IMR-90 (cell line): ENCODE measurements at regions not wholly inside any gene's neighbourhood (a gene's known extent, or its start where the extent isn't known, plus 50 kb on each side); places are given as distances from the start of the nearest gene placed in this dataset.

Source experiments
- ATAC-seq: fragments of 200-7000 bp; cut with Tn5 transposase; 2 replicates; pipeline ENCODE4 v1.9.1; 2020; ENCODE audit warnings: low read depth, mild to moderate bottlenecking, moderate library complexity
- BruUV-seq: library from RNA; stranded (reverse); fragments of 400-500 nt; replicated peaks from 2 replicates; lab custom pipeline; 2021; lab: Mats Ljungman, UMichigan
- CTCF ChIA-PET: fragments of 300-600 bp; formaldehyde crosslinking; extraction: SDS; loops from one replicate; lab custom pipeline; 2021; ENCODE audit warnings: antibody characterized with exemption; lab: Yijun Ruan, JAX
- POLR2A ChIA-PET: fragments of 300-600 bp; sonication (Branson Sonifier 250); formaldehyde crosslinking; loops from one replicate; lab custom pipeline; 2022; ENCODE audit warnings: antibody characterized with exemption; ENCODE audit not compliant: unreplicated experiment; lab: Charles Lee
- DNase-seq: peaks from one replicate; pipeline ENCODE4 v3.0.0; 2013
- H2AFZ ChIP-seq: replicated peaks from 2 replicates; pipeline ENCODE3; 2013; ENCODE audit warnings: low read length, mild to moderate bottlenecking; ENCODE audit not compliant: poor library complexity
- H2AK5ac ChIP-seq: 2 replicates; pipeline ENCODE4 v1.6.1; 2013; ENCODE audit warnings: low read depth, low read length, inconsistent platforms
- H2AK9ac ChIP-seq: replicated peaks from 2 replicates; pipeline ENCODE3; 2013; ENCODE audit warnings: mild to moderate bottlenecking, low read depth, low read length, moderate library complexity; ENCODE audit not compliant: poor library complexity
- H2BK120ac ChIP-seq: 2 replicates; pipeline ENCODE4 v1.6.1; 2013; ENCODE audit warnings: low read depth, low read length, inconsistent platforms
- H2BK15ac ChIP-seq: 3 replicates; pipeline ENCODE4 v1.6.1; 2013; ENCODE audit warnings: low read depth, low read length, inconsistent platforms
- H2BK20ac ChIP-seq: 2 replicates; pipeline ENCODE4 v1.6.1; 2013; ENCODE audit warnings: low read depth, mild to moderate bottlenecking, inconsistent platforms, low read length, moderate library complexity
- H2BK5ac ChIP-seq: 2 replicates; pipeline ENCODE4 v1.6.1; 2013; ENCODE audit warnings: mild to moderate bottlenecking, low read depth, low read length, inconsistent platforms; ENCODE audit not compliant: poor library complexity, severe bottlenecking
- H3K14ac ChIP-seq: replicated peaks from 2 replicates; pipeline ENCODE4 v1.6.1; 2013; ENCODE audit warnings: low read depth, low read length, inconsistent platforms
- H3K18ac ChIP-seq: 2 replicates; pipeline ENCODE4 v1.6.1; 2013; ENCODE audit warnings: low read depth, low read length, control low read depth
- H3K23ac ChIP-seq: 2 replicates; pipeline ENCODE4 v1.6.1; 2013; ENCODE audit warnings: low read depth, low read length, inconsistent platforms
- H3K27ac ChIP-seq: 2 replicates; pipeline ENCODE4 v1.5.1; 2013; ENCODE audit warnings: mild to moderate bottlenecking, control low read depth, low read length; ENCODE audit not compliant: insufficient read depth
- H3K27me3 ChIP-seq: 2 replicates; pipeline ENCODE4 v1.6.1; 2013; ENCODE audit warnings: low read length; ENCODE audit not compliant: control insufficient read depth, insufficient read depth
- H3K36me3 ChIP-seq: 2 replicates; pipeline ENCODE4 v1.6.1; 2013; ENCODE audit warnings: low read length, mixed read lengths; ENCODE audit not compliant: control insufficient read depth, insufficient read depth
- H3K4ac ChIP-seq: 2 replicates; pipeline ENCODE4 v1.6.1; 2013; ENCODE audit warnings: low read depth, low read length, inconsistent platforms
- H3K4me1 ChIP-seq: 2 replicates; pipeline ENCODE4 v1.6.1; 2013; ENCODE audit warnings: low read length, mixed read lengths; ENCODE audit not compliant: control insufficient read depth, insufficient read depth
- H3K4me2 ChIP-seq: 2 replicates; pipeline ENCODE4 v1.6.1; 2013; ENCODE audit warnings: low read depth, mild to moderate bottlenecking, control low read depth, low read length, moderate library complexity
- H3K4me3 ChIP-seq: 2 replicates; pipeline ENCODE4 v1.5.1; 2013; ENCODE audit warnings: low read depth, mild to moderate bottlenecking, control low read depth, low read length, moderate library complexity; ENCODE audit not compliant: insufficient read depth
- H3K56ac ChIP-seq: 2 replicates; pipeline ENCODE4 v1.6.1; 2013; ENCODE audit warnings: low read length, inconsistent platforms; ENCODE audit not compliant: insufficient read depth; ENCODE audit errors: extremely low read depth
- H3K79me1 ChIP-seq, 2 experiments: 2 replicates each; pipeline ENCODE4 v1.6.1; 2013; ENCODE audit warnings: low read length in 2 of 2, inconsistent platforms in 1 of 2, low read depth in 1 of 2
- H3K9ac ChIP-seq: 2 replicates; pipeline ENCODE4 v1.6.1; 2013; ENCODE audit warnings: low read depth, low read length, control low read depth
- H3K9me1 ChIP-seq: 2 replicates; pipeline ENCODE4 v1.6.1; 2013; ENCODE audit warnings: low read length, inconsistent platforms; ENCODE audit not compliant: insufficient read depth
- H3K9me3 ChIP-seq: 2 replicates; pipeline ENCODE4 v1.6.1; 2013; ENCODE audit warnings: low read length; ENCODE audit not compliant: control insufficient read depth, insufficient read depth
- H4K20me1 ChIP-seq: 2 replicates; pipeline ENCODE4 v1.6.1; 2013; ENCODE audit warnings: low read length, inconsistent platforms; ENCODE audit not compliant: insufficient read depth
- H4K5ac ChIP-seq: 2 replicates; pipeline ENCODE4 v1.6.1; 2013; ENCODE audit warnings: mild to moderate bottlenecking, low read depth, low read length, control low read depth
- H4K8ac ChIP-seq, 2 experiments: 2 replicates each; pipeline ENCODE4 v1.6.1; 2013; ENCODE audit warnings: low read depth in 2 of 2, low read length in 2 of 2, control low read depth in 1 of 2, inconsistent platforms in 1 of 2
- H4K91ac ChIP-seq: 2 replicates; pipeline ENCODE4 v1.6.1; 2013; ENCODE audit warnings: low read depth, low read length, inconsistent platforms; ENCODE audit not compliant: insufficient read depth
- CEBPB ChIP-seq: IDR thresholded peaks from 2 replicates; pipeline ENCODE4 v1.6.1; 2012; ENCODE audit warnings: low read depth, low read length, improper control_type of control experiment
- CHD1 ChIP-seq: IDR thresholded peaks from 2 replicates; pipeline ENCODE4 v1.6.1; 2012; ENCODE audit warnings: low read depth, low read length, improper control_type of control experiment
- RAD21 ChIP-seq: IDR thresholded peaks from 2 replicates; pipeline ENCODE4 v1.6.1; 2012; ENCODE audit warnings: low read length, improper control_type of control experiment
- whole genome bisulfite sequencing, 2 experiments: methylation state at CpG; one replicate each; pipeline versions ENCODE4 v1.1.5 to v1.1.7; 2013; ENCODE audit warnings: missing lambda C conversion rate in 2 of 2; ENCODE audit not compliant: insufficient read length in 1 of 2; ENCODE audit errors: extremely low coverage in 2 of 2; 5-methylcytosine and 5-hydroxymethylcytosine counted together
- dilution Hi-C: fragments of 300-500 bp; cut with HindIII; formaldehyde crosslinking; loops from one replicate; pipeline ENCODE4 v1.14.3; 2018; ENCODE audit warnings: low sequenced_read_pairs; ENCODE audit not compliant: unreplicated experiment
- in situ Hi-C: fragments of 300-500 bp; cut with MboI; formaldehyde crosslinking; loops from 3 replicates; pipeline ENCODE4 v1.14.3; 2019; ENCODE audit warnings: low sequenced_read_pairs, inconsistent platforms, mixed read lengths
- intact Hi-C: fragments of 100-400 bp; cut with micrococcal nuclease; formaldehyde crosslinking; loops from 2 replicates; pipeline ENCODE4 v1.10.0; 2022

- Histone ChIP-seq H2BK15ac (no peak overlapping the region), H3K4me3 (no peak overlapping the region), H3K18ac (no peak overlapping the region), H4K8ac (no peak overlapping the region), H3K4me1 (no peaks in the 10 kb centered on the region), H2AFZ (no peak overlapping the region), H3K23ac (no peak overlapping the region), H3K4ac (no peak overlapping the region), H2AK9ac (no peak overlapping the region), H4K91ac (no peak overlapping the region), H3K27ac (no peak overlapping the region), H2AK5ac (no peak overlapping the region), H3K9ac (no peak overlapping the region), H3K27me3 (no peaks in the 10 kb centered on the region; the same call in none of the 2 replicates), H3K9me1 (no peaks in the 10 kb centered on the region), H2BK120ac (no peak overlapping the region), H2BK5ac (no peak overlapping the region), H4K5ac (no peak overlapping the region), H3K9me3 (0 out of 2 replicates have a peak, but pooled peaks cover 2% of the 10 kb centered on the region), H3K79me1 (no peaks in the 10 kb centered on the region), H3K56ac (no peak overlapping the region), H4K20me1 (no peaks in the 10 kb centered on the region), H2BK20ac (no peak overlapping the region), H3K4me2 (no peak overlapping the region), H3K36me3 (no peaks in the 10 kb centered on the region), H3K14ac (no peak overlapping the region)
- no peak for TF ChIP-seq RAD21
- no peak for TF ChIP-seq CEBPB
- TF ChIP-seq CHD1 = no peak
- no TSS peak for BruUV-seq
- intact Hi-C loops (no loop called here), dilution Hi-C loops (no loop called here), in situ Hi-C loops (no loop called here)
- ChIA-PET CTCF (no interaction called here), POLR2A (no interaction called here)
- 40% methylated on average over 1 of the region's 10 CpGs; no CpG with 5 or more reads in 1 of the 2 experiments for WGBS, 2 experiments
- ATAC-seq (no peak), DNase-seq (no peak)
These were observed 227.6 kb upstream of the SMIM21 start for GRCh38 chr18:75654851-75655751.
